Astrocyte (in vitro differentiated cells and primary cell): ENCODE measurements at regions not wholly inside any gene's neighbourhood (a gene's known extent, or its start where the extent isn't known, plus 50 kb on each side); places are given as distances from the start of the nearest gene placed in this dataset.

ENCODE experiments used
- DNase-seq: peaks from one replicate; pipeline ENCODE4 v3.0.0-alpha.2; 2010; ENCODE audit warnings: low read depth
- FAIRE-seq: peaks from 2 replicates; lab custom pipeline; 2011; peaks lifted over from hg19 to GRCh38; lab: Jason Lieb, UNC
- H2AFZ ChIP-seq: 2 replicates; pipeline ENCODE4 v1.6.0; 2012; ENCODE audit warnings: low read depth, low read length, inconsistent platforms
- H3K27ac ChIP-seq: 2 replicates; pipeline ENCODE4 v1.5.1; 2011; ENCODE audit warnings: low read depth, low read length, inconsistent platforms
- H3K27me3 ChIP-seq: 2 replicates; pipeline ENCODE4 v1.6.0; 2011; ENCODE audit warnings: low read length, inconsistent platforms; ENCODE audit not compliant: insufficient read depth
- H3K36me3 ChIP-seq: 2 replicates; pipeline ENCODE4 v1.5.1; 2011; ENCODE audit warnings: low read length, inconsistent platforms; ENCODE audit not compliant: insufficient read depth
- H3K4me1 ChIP-seq: 2 replicates; pipeline ENCODE4 v1.5.1; 2011; ENCODE audit warnings: low read length, inconsistent platforms; ENCODE audit not compliant: insufficient read depth
- H3K4me2 ChIP-seq: 2 replicates; pipeline ENCODE4 v1.6.0; 2012; ENCODE audit warnings: low read length, inconsistent platforms
- H3K4me3 ChIP-seq: 2 replicates; pipeline ENCODE4 v1.5.1; 2011; ENCODE audit warnings: low read depth, mild to moderate bottlenecking, low read length, inconsistent platforms; ENCODE audit not compliant: insufficient read depth
- H3K79me2 ChIP-seq: 2 replicates; pipeline ENCODE4 v1.6.0; 2012; ENCODE audit warnings: mild to moderate bottlenecking, low read length, inconsistent platforms; ENCODE audit not compliant: insufficient read depth
- H3K9ac ChIP-seq: 2 replicates; pipeline ENCODE4 v1.6.0; 2012; ENCODE audit warnings: mild to moderate bottlenecking, low read length, inconsistent platforms
- H3K9me3 ChIP-seq: 2 replicates; pipeline ENCODE4 v1.5.1; 2012; ENCODE audit warnings: low read depth, mild to moderate bottlenecking, low read length, inconsistent platforms; ENCODE audit not compliant: insufficient read depth
- H4K20me1 ChIP-seq: 2 replicates; pipeline ENCODE4 v1.6.0; 2012; ENCODE audit warnings: low read length, inconsistent platforms; ENCODE audit not compliant: insufficient read depth
- H3K27ac Mint-ChIP-seq: one replicate; pipeline ENCODE4 v1.8.0; 2021; ENCODE audit warnings: mild to moderate bottlenecking, mixed read lengths; ENCODE audit not compliant: unreplicated experiment
- H3K27me3 Mint-ChIP-seq: one replicate; pipeline ENCODE4 v1.8.0; 2021; ENCODE audit warnings: low read depth, mixed read lengths; ENCODE audit not compliant: unreplicated experiment
- H3K36me3 Mint-ChIP-seq: one replicate; pipeline ENCODE4 v1.8.0; 2021; ENCODE audit warnings: low read depth, mixed read lengths; ENCODE audit not compliant: unreplicated experiment
- H3K4me1 Mint-ChIP-seq: one replicate; pipeline ENCODE4 v1.8.0; 2021; ENCODE audit warnings: low read depth, mixed read lengths; ENCODE audit not compliant: unreplicated experiment
- H3K4me3 Mint-ChIP-seq: one replicate; pipeline ENCODE4 v1.8.0; 2021; ENCODE audit warnings: mild to moderate bottlenecking, moderate library complexity, mixed read lengths; ENCODE audit not compliant: unreplicated experiment
- H3K9me3 Mint-ChIP-seq: one replicate; pipeline ENCODE4 v1.8.0; 2021; ENCODE audit warnings: mild to moderate bottlenecking, mixed read lengths; ENCODE audit not compliant: unreplicated experiment
- CTCF ChIP-seq: IDR thresholded peaks from 2 replicates; pipeline ENCODE4 v1.5.1; 2011; ENCODE audit warnings: low read depth, mild to moderate bottlenecking, inconsistent platforms, low read length, moderate library complexity; ENCODE audit not compliant: insufficient read depth
- EZH2 ChIP-seq: IDR thresholded peaks from 2 replicates; pipeline ENCODE4 v1.6.1; 2012; ENCODE audit warnings: mild to moderate bottlenecking, low read length, inconsistent platforms; ENCODE audit not compliant: insufficient read depth

GRCh38 chr3:23146163-23146562, 57.0 kb upstream of the UBE2E2 start:
- peaks cover 13% of the 10 kb centered on the region for H3K27me3 Mint-ChIP-seq
- Histone ChIP-seq H3K27me3 (peaks cover 4% of the 10 kb centered on the region), H3K27ac (no peak overlapping the region), H3K9me3 (no peaks in the 10 kb centered on the region), H3K4me3 (no peak overlapping the region), H3K79me2 (no peaks in the 10 kb centered on the region), H2AFZ (no peak overlapping the region), H3K36me3 (no peaks in the 10 kb centered on the region), H3K4me1 (no peaks in the 10 kb centered on the region), H4K20me1 (no peaks in the 10 kb centered on the region), H3K9ac (no peak overlapping the region), H3K4me2 (no peak overlapping the region)
- no peak overlapping the region for H3K27ac Mint-ChIP-seq
- peaks cover 6% of the 10 kb centered on the region for H3K4me1 Mint-ChIP-seq
- H3K9me3 Mint-ChIP-seq: peaks cover 2% of the 10 kb centered on the region
- H3K4me3 Mint-ChIP-seq: no peak overlapping the region
- TF ChIP-seq CTCF: no peak
- no peak for TF ChIP-seq EZH2
- H3K36me3 Mint-ChIP-seq: no peaks in the 10 kb centered on the region
- DNase-seq (no peak), FAIRE-seq (no peak)

GRCh38 chr3:23152989-23153388, 50.1 kb upstream of the UBE2E2 start:
- TF ChIP-seq EZH2: no peak
- TF ChIP-seq CTCF: no peak
- H3K4me1 ChIP-seq: no peaks in the 10 kb centered on the region
- no peaks in the 10 kb centered on the region for H3K36me3 Mint-ChIP-seq
- no peak overlapping the region for H3K27ac ChIP-seq
- peaks cover 2% of the 10 kb centered on the region for H3K27me3 ChIP-seq
- H3K4me3 Mint-ChIP-seq: no peak overlapping the region
- DNase-seq (no peak), FAIRE-seq (no peak)
- no peaks in the 10 kb centered on the region for H3K4me1 Mint-ChIP-seq
- peaks cover 8% of the 10 kb centered on the region for H3K27me3 Mint-ChIP-seq
- no peak overlapping the region for H3K4me2 ChIP-seq
- H3K36me3 ChIP-seq: no peaks in the 10 kb centered on the region
- H4K20me1 ChIP-seq: no peaks in the 10 kb centered on the region
- H3K9me3 Mint-ChIP-seq: no peaks in the 10 kb centered on the region
- no peak overlapping the region for H3K9ac ChIP-seq
- H3K4me3 ChIP-seq: no peak overlapping the region
- H2AFZ ChIP-seq: no peak overlapping the region
- H3K27ac Mint-ChIP-seq: no peak overlapping the region
- H3K79me2 ChIP-seq: no peaks in the 10 kb centered on the region
- H3K9me3 ChIP-seq: no peaks in the 10 kb centered on the region
